WERI-Rb-1 (cell line): ENCODE measurements at regions not wholly inside any gene's neighbourhood (a gene's known extent, or its start where the extent isn't known, plus 50 kb on each side); places are given as distances from the start of the nearest gene placed in this dataset.

ENCODE experiments used
- DNase-seq: peaks from one replicate; pipeline ENCODE4 v3.0.0-alpha.2; 2020
- H3K27ac ChIP-seq: fragments of 250-450 bp; sonication (Bioruptor Pico); 2 replicates; pipeline ENCODE4 v1.5.1; 2020; ENCODE audit warnings: mild to moderate bottlenecking, moderate library complexity
- H3K27me3 ChIP-seq: fragments of 250-450 bp; sonication (Bioruptor Pico); 2 replicates; pipeline ENCODE4 v1.5.1; 2021; ENCODE audit warnings: mild to moderate bottlenecking, low read depth, moderate library complexity; ENCODE audit not compliant: insufficient read depth, severe bottlenecking
- H3K36me3 ChIP-seq: fragments of 250-450 bp; sonication (Bioruptor Pico); 2 replicates; pipeline ENCODE4 v1.5.1; 2020; ENCODE audit warnings: mild to moderate bottlenecking, moderate library complexity
- H3K4me3 ChIP-seq: 2 replicates; pipeline ENCODE4 v1.5.1; 2011; ENCODE audit warnings: low read depth, mild to moderate bottlenecking, control low read depth, low read length
- H3K9me3 ChIP-seq: fragments of 250-450 bp; sonication (Bioruptor Pico); 2 replicates; pipeline ENCODE4 v1.5.1; 2021; ENCODE audit warnings: mild to moderate bottlenecking, moderate library complexity; ENCODE audit not compliant: severe bottlenecking
- CTCF ChIP-seq: IDR thresholded peaks from 2 replicates; pipeline ENCODE4 v1.5.1; 2011; ENCODE audit warnings: low read depth, mild to moderate bottlenecking, control low read depth, inconsistent platforms, low read length

GRCh38 chr5:105945203-105945972 is 1725.3 kb downstream of the EFNA5 start:
- no peaks in the 10 kb centered on the region for H3K27me3 ChIP-seq
- no peaks in the 10 kb centered on the region for H3K9me3 ChIP-seq
- DNase-seq: no peak
- H3K27ac ChIP-seq: no peak overlapping the region
- H3K4me3 ChIP-seq: no peak overlapping the region
- no peaks in the 10 kb centered on the region for H3K36me3 ChIP-seq
- TF ChIP-seq CTCF: no peak

GRCh38 chr5:105940181-105940580 is 1730.6 kb downstream of the EFNA5 start:
- DNase-seq: no peak
- Histone ChIP-seq H3K27ac (no peak overlapping the region), H3K27me3 (no peaks in the 10 kb centered on the region), H3K9me3 (no peaks in the 10 kb centered on the region), H3K36me3 (no peaks in the 10 kb centered on the region), H3K4me3 (no peak overlapping the region)
- TF ChIP-seq CTCF: no peak

- Histone ChIP-seq H3K4me3 (no peak overlapping the region), H3K36me3 (no peaks in the 10 kb centered on the region), H3K27me3 (no peaks in the 10 kb centered on the region), H3K9me3 (no peaks in the 10 kb centered on the region), H3K27ac (no peak overlapping the region)
- DNase-seq: no peak
- no peak for TF ChIP-seq CTCF
Measured at GRCh38 chr5:105934171-105934570, 1736.6 kb downstream of the EFNA5 start.

GRCh38 chr5:105931881-105932421 is 1738.8 kb downstream of the EFNA5 start:
- no peaks in the 10 kb centered on the region for H3K36me3 ChIP-seq
- TF ChIP-seq CTCF: no peak
- H3K4me3 ChIP-seq: no peak overlapping the region
- H3K9me3 ChIP-seq: no peaks in the 10 kb centered on the region
- no peak overlapping the region for H3K27ac ChIP-seq
- DNase-seq: no peak
- H3K27me3 ChIP-seq: no peaks in the 10 kb centered on the region

GRCh38 chr5:105929858-105930257 is 1740.9 kb downstream of the EFNA5 start:
- no peak for DNase-seq
- no peak for TF ChIP-seq CTCF

More at GRCh38 chr5:105929858-105930257, 1740.9 kb downstream of the EFNA5 start:
- H3K4me3 ChIP-seq: no peak overlapping the region
- H3K36me3 ChIP-seq: no peaks in the 10 kb centered on the region
- no peaks in the 10 kb centered on the region for H3K27me3 ChIP-seq
- no peaks in the 10 kb centered on the region for H3K9me3 ChIP-seq
- no peak overlapping the region for H3K27ac ChIP-seq
